Retinal pigment epithelial cell (primary cell): ENCODE measurements at regions not wholly inside any gene's neighbourhood (a gene's known extent, or its start where the extent isn't known, plus 50 kb on each side); places are given as distances from the start of the nearest gene placed in this dataset.

Experiments used
- DNase-seq: peaks from one replicate; pipeline ENCODE4 v3.0.0-alpha.2; 2010; ENCODE audit warnings: low read depth
- H3K4me3 ChIP-seq: 2 replicates; pipeline ENCODE4 v1.5.1; 2011; ENCODE audit warnings: mild to moderate bottlenecking, low read length, control low read depth, moderate library complexity
- TF ChIP-seq, protein P1 (sequence below): conservative IDR thresholded peaks from 2 replicates; pipeline ENCODE4 v1.5.1; 2011; ENCODE audit warnings: low read depth, low read length, control low read depth, inconsistent platforms

DNA sequence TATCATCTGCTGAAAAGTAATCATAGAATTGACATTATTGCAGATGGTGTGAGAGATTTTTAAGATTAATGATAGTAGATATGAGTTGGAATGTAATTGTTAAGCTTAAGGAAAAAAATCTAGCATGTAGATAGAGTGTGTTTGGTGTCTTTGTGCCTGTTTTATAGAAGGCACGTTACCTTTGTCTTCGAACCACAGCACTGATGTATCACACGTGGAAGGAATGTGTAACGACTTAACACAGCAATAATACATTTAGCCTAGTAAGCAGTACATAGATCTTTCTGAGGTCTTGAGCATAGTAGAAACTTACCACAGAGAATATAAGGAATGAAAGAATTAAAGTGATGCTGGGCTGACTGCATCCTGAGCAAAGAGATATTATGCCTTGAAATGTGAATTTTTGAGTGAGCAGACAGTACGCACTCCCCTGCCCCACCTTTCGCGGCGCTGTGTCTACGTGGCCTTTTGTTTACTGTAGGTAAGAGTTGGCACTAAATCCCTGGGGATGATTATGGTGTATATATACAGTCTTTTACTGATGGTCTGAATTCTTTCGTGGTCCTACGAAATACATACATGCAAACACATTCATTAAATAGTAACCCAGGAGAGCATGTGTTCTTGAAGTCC lies 217.6 kb upstream of the TOPAZ1 start:
- DNase-seq = no peak
- H3K4me3 ChIP-seq = no peak overlapping the region
- TF ChIP-seq, protein P1, sequence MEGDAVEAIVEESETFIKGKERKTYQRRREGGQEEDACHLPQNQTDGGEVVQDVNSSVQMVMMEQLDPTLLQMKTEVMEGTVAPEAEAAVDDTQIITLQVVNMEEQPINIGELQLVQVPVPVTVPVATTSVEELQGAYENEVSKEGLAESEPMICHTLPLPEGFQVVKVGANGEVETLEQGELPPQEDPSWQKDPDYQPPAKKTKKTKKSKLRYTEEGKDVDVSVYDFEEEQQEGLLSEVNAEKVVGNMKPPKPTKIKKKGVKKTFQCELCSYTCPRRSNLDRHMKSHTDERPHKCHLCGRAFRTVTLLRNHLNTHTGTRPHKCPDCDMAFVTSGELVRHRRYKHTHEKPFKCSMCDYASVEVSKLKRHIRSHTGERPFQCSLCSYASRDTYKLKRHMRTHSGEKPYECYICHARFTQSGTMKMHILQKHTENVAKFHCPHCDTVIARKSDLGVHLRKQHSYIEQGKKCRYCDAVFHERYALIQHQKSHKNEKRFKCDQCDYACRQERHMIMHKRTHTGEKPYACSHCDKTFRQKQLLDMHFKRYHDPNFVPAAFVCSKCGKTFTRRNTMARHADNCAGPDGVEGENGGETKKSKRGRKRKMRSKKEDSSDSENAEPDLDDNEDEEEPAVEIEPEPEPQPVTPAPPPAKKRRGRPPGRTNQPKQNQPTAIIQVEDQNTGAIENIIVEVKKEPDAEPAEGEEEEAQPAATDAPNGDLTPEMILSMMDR = no peak

DNA sequence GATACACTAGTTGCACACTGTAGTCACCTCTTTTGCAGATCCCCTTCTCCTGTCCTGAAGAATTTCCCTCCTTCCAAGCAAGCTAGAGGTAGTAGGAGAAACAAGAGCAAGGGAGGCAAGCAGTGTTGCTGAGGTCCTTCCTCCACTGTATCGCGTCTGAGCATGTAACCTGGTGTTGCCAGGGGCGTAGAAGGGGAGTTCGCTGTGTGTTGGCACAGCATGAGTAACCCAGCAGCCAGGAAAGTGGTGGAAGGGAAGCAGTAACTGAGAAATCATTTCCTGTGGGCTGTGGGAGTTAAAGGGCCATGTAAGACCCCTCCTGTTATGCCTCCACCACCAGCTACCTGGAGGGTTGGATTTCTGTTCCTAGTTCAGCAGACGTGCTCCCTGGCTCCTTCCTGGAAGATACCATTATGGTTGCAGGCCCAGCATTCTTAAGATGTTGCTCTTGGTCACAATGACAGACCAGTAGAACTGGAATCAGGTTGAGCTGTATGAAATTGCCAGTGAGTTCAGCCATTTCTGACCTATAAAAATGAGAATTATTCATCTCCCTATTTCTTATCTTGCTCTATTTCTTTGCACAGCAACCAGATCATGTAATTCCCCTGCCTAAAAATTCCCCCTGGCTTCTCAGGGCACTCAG lies 215.3 kb upstream of the TOPAZ1 start:
- no peak overlapping the region for H3K4me3 ChIP-seq
- no peak for DNase-seq
- TF ChIP-seq, protein P1 = no peak

DNA sequence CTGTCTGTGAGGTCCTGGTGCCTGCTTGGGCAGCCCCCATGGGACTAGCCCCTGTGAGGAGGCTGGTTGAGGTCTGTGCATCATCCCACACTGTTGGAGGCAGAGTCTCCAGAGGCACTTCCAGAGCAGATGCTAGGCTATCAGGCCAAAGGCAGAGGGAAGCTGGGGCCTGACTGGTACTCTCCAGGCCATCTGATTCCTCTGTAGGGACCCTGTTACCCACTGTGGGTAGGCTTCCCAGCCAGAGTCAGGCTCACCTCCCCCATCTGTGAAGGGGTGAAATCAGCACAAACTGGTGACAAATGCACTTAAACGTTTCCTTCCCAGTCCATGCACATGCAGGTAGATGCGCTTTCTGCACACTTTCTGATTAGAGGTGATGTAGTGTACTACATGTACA lies 212.6 kb upstream of the TOPAZ1 start:
- H3K4me3 ChIP-seq = no peak overlapping the region
- no peak for DNase-seq
- TF ChIP-seq, protein P1 = no peak

DNA sequence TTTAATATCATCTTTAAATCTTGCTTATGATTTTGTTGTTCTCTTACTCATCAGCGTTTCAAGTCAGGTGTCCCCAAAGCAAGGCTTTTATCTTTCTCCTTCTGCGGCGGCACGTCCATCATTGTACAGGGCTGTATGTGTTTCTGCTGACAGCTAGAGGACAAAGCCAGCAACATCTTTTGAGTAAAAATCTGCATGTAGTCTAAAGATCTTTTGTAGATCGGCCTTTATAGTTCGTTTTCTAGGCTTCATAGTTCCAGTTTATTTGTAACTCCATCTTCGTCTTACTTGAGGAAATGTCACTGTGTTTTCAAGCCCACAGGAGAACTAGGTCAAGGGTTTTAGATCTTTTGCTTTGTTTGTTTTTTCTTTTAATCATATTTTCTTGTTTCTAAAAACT lies 211.4 kb upstream of the TOPAZ1 start:
- no peak for DNase-seq
- no peak overlapping the region for H3K4me3 ChIP-seq
- TF ChIP-seq, protein P1 = no peak

DNA sequence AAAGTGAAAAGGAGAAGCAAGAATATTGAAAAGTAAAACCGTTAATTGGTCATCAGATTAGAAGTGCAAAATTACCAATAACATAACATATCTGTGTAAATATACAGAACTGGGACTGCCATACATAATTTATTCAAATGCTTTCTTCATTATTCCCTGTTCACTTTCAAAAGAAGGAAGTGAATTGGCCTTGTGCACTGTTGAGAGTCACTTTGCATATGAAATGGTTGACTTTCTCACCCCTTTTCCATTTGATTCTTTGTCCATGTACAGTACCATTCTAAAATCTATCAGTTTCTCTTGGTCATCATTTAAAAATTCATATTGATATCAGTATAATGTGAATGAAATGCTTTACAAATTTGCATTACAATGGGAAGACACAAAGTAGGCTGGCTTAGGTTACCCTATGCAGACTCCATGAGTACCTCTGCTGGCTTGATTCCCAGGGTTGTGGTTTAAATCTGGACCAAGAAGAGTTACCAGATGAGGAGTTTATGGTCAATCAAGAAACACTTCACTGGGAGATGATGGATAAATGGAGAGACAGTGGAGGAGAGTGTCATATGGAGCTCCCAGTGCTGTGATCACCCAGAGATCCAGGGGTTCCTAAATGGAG lies 210.9 kb upstream of the TOPAZ1 start:
- no peak for DNase-seq
- no peak overlapping the region for H3K4me3 ChIP-seq
- TF ChIP-seq, protein P1 = no peak

DNA sequence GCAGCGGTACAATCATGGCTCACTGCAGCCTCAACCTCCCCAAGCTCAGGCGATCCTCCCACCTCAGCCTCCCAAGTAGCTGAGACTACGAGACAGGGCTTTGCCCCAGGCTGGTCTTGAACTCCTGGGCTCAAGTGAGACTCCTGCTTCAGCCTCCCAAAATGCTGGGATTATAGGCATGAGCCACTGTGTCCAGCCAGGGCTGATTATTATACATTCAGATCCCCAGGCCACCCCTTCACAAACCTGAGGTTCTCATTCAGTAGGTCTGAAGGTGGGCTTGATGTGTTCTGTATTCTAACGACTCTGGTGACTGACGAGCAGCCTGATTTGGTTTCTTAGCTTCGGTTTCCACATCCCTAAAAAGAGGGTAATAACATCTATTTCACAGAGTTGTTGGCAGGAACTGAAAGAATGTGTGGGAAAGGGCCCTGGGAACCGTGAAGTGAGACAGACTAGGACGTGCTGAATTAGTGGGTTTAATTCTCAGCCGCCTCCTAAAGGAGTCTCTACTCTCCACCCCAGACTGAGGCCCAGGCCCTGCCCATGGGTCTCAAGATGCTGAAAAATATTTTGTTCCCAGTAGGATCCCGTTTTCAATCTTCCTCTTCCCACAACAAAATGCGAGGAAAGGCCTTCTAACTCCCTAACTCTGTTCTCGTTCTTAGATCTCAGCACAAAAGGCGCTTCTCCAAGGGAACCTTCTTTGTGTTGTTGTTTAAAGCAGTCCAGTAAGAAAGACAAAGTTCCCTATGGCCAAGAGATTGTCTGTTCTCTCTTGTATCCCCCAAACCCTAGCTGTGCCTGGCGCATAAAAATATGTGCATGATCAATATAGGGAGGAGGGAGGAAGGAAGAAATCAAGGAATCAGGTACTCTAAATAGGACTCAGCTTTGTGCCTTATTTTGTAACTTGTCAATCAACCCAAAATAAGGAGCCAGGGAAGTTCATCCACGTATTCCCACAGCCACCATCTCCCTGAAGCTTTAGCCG lies 210.0 kb upstream of the TOPAZ1 start:
- TF ChIP-seq, protein P1 = no peak
- DNase-seq = no peak
- H3K4me3 ChIP-seq = no peak overlapping the region
